ENCODE measurements at regions not wholly inside any gene's neighbourhood (a gene's known extent, or its start where the extent isn't known, plus 50 kb on each side); places are given as distances from the start of the nearest gene placed in this dataset.

DNA sequence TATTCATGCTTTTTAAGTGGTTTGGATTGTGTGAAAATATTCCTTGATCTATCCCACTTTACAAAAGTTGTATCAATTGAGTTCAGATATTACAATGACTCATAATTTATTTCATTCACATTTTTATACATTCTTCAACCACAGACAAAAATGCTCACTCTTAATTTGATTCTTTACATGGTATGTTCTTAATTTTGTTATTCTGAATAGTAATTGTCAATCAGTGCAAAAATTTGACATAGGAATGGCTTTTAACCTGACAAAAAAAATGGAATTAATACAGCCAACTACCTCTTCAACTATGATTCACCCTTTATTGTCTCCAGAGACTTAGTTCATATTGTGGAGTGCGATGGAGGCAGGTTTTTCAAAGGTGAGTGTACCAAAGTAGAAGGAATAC lies 1002.4 kb upstream of the ADGRL4 start:
- TF ChIP-seq, protein P1, sequence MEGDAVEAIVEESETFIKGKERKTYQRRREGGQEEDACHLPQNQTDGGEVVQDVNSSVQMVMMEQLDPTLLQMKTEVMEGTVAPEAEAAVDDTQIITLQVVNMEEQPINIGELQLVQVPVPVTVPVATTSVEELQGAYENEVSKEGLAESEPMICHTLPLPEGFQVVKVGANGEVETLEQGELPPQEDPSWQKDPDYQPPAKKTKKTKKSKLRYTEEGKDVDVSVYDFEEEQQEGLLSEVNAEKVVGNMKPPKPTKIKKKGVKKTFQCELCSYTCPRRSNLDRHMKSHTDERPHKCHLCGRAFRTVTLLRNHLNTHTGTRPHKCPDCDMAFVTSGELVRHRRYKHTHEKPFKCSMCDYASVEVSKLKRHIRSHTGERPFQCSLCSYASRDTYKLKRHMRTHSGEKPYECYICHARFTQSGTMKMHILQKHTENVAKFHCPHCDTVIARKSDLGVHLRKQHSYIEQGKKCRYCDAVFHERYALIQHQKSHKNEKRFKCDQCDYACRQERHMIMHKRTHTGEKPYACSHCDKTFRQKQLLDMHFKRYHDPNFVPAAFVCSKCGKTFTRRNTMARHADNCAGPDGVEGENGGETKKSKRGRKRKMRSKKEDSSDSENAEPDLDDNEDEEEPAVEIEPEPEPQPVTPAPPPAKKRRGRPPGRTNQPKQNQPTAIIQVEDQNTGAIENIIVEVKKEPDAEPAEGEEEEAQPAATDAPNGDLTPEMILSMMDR (conservative IDR thresholded peaks at IDR 0.05; ENCODE audit: low read length), result no peak
- TF ChIP-seq EZH2phosphoT487 (IDR thresholded peaks at IDR 0.05; ENCODE audit: borderline replicate concordance, low read depth, low read length), result no peak
